Retinal pigment epithelial cell (primary cell): ENCODE measurements at regions not wholly inside any gene's neighbourhood (a gene's known extent, or its start where the extent isn't known, plus 50 kb on each side); places are given as distances from the start of the nearest gene placed in this dataset.

ENCODE experiments used
- DNase-seq: peaks from one replicate; pipeline ENCODE4 v3.0.0-alpha.2; 2010; ENCODE audit warnings: low read depth
- H3K4me3 ChIP-seq: 2 replicates; pipeline ENCODE4 v1.5.1; 2011; ENCODE audit warnings: mild to moderate bottlenecking, low read length, control low read depth, moderate library complexity
- TF ChIP-seq, protein P1 (sequence below): conservative IDR thresholded peaks from 2 replicates; pipeline ENCODE4 v1.5.1; 2011; ENCODE audit warnings: low read depth, low read length, control low read depth, inconsistent platforms

DNA sequence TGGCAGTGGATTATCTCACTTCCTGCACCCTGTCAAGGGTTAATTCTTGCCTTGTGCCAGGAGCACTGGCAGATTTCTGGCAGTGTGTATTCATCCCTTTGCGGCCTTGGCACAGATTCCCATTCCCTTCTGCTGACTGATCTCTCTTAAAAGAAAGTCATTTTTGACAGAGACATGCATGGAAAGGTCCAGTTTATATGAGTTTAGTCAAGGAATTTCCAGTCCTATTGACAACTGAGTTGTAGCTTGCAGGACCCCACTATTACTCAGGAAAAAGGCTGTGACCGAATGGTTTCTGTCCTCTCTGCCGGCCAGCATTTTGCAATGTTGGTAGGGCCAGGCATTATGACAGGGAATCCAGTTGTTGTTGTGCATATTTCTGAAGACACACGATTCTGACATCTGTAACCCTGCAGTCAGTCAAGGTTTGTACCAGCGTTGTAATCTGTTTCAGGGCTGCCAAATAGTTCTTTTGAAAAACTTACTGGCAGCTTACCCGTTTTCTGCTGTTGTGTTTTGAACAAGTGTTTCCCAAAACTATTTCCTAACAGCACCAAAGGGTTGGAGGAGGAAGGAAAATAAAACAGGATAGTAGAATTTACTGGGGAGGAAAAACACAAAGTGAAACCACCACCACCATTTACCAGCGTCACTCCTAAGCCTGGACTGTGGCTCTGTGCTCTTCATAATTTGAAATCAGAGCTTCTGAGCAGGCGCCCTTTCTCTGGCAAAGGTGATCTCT lies 243.4 kb upstream of the KLF4 start:
- DNase-seq: peak; percentile 58
- no peak overlapping the region for H3K4me3 ChIP-seq
- TF ChIP-seq, protein P1, sequence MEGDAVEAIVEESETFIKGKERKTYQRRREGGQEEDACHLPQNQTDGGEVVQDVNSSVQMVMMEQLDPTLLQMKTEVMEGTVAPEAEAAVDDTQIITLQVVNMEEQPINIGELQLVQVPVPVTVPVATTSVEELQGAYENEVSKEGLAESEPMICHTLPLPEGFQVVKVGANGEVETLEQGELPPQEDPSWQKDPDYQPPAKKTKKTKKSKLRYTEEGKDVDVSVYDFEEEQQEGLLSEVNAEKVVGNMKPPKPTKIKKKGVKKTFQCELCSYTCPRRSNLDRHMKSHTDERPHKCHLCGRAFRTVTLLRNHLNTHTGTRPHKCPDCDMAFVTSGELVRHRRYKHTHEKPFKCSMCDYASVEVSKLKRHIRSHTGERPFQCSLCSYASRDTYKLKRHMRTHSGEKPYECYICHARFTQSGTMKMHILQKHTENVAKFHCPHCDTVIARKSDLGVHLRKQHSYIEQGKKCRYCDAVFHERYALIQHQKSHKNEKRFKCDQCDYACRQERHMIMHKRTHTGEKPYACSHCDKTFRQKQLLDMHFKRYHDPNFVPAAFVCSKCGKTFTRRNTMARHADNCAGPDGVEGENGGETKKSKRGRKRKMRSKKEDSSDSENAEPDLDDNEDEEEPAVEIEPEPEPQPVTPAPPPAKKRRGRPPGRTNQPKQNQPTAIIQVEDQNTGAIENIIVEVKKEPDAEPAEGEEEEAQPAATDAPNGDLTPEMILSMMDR: no peak

DNA sequence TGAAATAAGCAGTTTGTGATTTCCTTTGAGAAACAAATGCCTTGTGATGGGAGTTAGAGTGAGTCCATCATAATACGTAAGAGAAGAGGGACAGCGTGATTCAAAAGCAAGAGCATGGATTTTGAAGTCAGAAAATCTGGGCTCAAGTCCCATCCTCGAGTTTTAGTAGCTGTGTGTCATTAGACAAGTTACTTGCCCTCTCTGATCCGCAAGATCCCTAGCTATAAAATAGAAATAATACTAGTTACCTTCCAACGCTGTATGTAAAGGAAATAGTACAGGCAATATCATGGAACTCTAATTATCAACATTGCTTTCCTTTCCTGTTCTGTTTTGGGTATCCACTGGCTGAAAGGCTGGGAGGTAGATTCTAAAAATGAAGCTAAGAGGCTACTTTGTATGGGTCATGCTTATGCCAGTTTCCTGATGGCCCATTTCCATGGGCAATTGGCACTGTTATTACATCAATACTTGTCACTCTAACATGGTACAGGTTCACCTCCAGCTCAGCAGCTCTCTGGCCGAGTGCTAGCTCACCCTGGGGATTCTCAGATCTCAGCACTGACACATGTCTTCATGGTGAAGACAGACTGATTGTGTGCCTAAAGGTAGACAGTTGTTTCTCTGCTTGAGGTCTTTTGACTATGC lies 241.7 kb upstream of the KLF4 start:
- TF ChIP-seq, protein P1: no peak
- no peak overlapping the region for H3K4me3 ChIP-seq
- DNase-seq: no peak

DNA sequence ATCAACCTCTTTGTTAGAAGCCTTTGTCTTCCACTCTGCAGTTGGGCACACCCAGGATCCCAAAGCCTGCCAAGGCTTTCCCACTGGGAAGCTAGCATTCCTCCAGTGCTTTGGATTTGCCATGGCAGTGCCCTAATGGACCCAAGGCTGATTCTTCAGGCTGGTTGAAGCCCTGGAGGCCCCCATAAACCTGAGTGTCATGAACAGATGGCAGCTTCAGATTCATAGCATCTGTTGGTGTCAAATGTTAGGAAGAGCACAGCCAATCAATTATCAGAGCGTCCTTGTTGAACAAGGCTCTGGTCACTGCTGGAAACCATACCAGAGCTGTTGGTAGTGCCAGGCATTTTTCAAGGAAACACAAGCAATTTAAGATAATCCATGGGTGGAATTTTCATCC lies 241.1 kb upstream of the KLF4 start:
- no peak overlapping the region for H3K4me3 ChIP-seq
- DNase-seq: no peak
- TF ChIP-seq, protein P1: no peak

DNA sequence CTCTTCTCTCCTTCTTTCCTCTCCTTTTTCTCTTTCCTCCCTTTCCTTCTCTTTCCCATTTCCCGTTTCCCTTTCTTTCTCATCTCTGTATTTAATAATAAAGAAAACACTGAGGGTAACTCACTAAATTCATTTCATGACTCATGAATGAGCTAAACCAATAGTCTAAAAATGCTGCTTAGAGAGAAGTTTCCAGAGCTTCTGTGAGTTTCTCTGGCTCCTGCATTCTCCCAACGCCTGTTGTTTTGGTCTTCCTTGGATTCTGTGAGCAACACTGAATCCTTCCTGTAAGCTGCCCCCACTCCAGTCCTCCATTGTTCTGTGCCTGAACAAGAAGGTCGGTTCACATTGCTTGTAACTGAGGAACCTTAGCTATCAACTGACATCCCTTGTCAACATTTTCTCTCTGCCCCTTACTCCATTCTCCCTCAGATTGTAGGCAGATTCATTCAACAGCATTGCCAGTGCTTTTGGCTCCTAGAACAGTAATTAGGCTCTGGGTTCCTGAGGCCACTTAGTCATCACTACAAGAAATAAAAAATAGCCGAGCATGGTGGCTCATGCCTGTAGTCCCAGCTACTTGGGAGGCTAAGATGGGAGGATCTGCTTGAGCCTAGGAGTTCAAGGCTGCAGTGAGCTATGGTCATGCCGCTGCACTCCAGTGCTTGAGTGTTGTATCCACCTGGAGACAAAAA lies 237.7 kb upstream of the KLF4 start:
- no peak for DNase-seq
- TF ChIP-seq, protein P1: no peak

DNA sequence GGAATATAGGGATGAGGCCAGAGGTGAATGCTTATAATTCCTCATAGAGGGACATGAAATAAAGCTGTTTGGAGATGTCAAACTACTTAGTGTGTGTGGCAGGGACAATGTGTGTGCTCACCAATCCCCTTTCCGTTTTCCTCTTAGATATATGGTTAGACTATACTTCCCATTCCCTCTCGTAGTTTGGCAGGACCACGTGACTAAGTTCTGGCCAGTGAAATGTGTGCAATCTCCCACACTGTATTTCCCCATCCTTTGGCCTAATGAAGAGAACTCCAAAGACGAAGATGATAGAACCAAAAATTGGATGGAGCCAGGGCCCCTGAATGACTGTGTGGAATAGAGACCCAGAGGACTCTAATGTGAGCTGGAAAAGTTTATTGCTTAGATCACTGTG lies 233.4 kb upstream of the KLF4 start:
- TF ChIP-seq, protein P1: no peak
- DNase-seq: no peak
- H3K4me3 ChIP-seq: no peak overlapping the region

More for the DNA sequence above, 237.7 kb upstream of the KLF4 start:
- no peak overlapping the region for H3K4me3 ChIP-seq

DNA sequence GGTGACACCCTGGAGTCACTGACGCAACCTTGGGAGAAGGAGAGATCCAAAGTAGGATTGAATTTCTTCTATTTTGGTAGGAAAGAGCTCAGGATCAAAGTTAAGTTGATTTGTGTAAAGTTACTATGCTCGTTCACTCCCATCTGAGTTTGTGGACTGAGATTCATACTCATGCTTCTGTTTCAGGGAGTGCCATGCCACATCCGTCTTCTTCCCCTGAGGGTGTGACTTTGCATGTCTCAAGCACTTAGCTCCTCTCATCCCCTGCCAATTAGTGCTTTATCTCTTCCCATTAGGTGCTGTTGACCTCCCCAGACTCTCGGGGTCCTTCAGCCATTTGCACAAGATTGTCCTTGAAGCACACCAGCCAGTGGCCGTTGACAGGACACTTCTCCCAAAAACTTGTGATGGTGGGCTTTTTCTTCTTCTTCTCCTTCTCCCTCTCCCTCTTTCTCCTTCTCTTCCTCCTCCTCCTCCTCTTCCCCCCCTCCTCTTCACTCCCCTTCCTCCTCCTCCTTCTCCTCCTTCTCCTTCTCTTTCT lies 232.2 kb upstream of the KLF4 start:
- DNase-seq: no peak
- H3K4me3 ChIP-seq: no peak overlapping the region
- TF ChIP-seq, protein P1: no peak
